ENCODE measurements at regions not wholly inside any gene's neighbourhood (a gene's known extent, or its start where the extent isn't known, plus 50 kb on each side); places are given as distances from the start of the nearest gene placed in this dataset.
A peak's percentile ranks its signal among the peaks of the same experiment; 100 is the strongest.
"Not testable (repeated sequence)": the region's sequence is repeated elsewhere in the genome, so short reads cannot be mapped to it uniquely, and the experiment has no call there.

- no peak for DNase-seq (ENCODE audit: low spot score)
Observed at GRCh38 chr14:101634850-101635748, 73.8 kb downstream of the DIO3 start.

GRCh38 chr14:101635749-101636560 lies 74.7 kb downstream of the DIO3 start:
- no peak for DNase-seq (ENCODE audit: low spot score)

GRCh38 chr14:101639241-101639833 lies 78.0 kb downstream of the DIO3 start:
- DNase-seq (ENCODE audit: low spot score), result no peak

GRCh38 chr14:101643651-101644050 lies 82.4 kb downstream of the DIO3 start:
- DNase-seq (ENCODE audit: low spot score), result no peak

GRCh38 chr14:101654051-101654450 lies 92.8 kb downstream of the DIO3 start:
- DNase-seq (ENCODE audit: low spot score), result no peak

GRCh38 chr14:101657372-101657771 lies 96.1 kb downstream of the DIO3 start:
- DNase-seq (ENCODE audit: low spot score), result no peak

- DNase-seq (ENCODE audit: low spot score), result peak; percentile 54
Observed at GRCh38 chr14:101665478-101666078, 95.9 kb upstream of the PPP2R5C start.

GRCh38 chr14:101666264-101666663 lies 95.2 kb upstream of the PPP2R5C start:
- no peak for DNase-seq (ENCODE audit: low spot score)

GRCh38 chr14:101669629-101670028 lies 91.9 kb upstream of the PPP2R5C start:
- no peak for DNase-seq (ENCODE audit: low spot score)

GRCh38 chr14:101673873-101674272 lies 87.6 kb upstream of the PPP2R5C start:
- DNase-seq (ENCODE audit: low spot score), result no peak

- not testable (repeated sequence) for DNase-seq (ENCODE audit: low spot score)
Observed at GRCh38 chr14:101675835-101676234, 85.7 kb upstream of the PPP2R5C start.

GRCh38 chr14:101677912-101678327 lies 83.6 kb upstream of the PPP2R5C start:
- not testable (repeated sequence) for DNase-seq (ENCODE audit: low spot score)

- DNase-seq (ENCODE audit: low spot score), result no peak
Observed at GRCh38 chr14:101681795-101682194, 79.7 kb upstream of the PPP2R5C start.

- no peak for DNase-seq (ENCODE audit: low spot score)
Observed at GRCh38 chr14:101683365-101683764, 78.1 kb upstream of the PPP2R5C start.

- no peak for DNase-seq (ENCODE audit: low spot score)
Observed at GRCh38 chr14:101687756-101688546, 73.6 kb upstream of the PPP2R5C start.

- DNase-seq (ENCODE audit: low spot score), result no peak
Observed at GRCh38 chr14:101689039-101689501, 72.4 kb upstream of the PPP2R5C start.

- not testable (repeated sequence) for DNase-seq (ENCODE audit: low spot score)
Observed at GRCh38 chr14:101689966-101690365, 71.5 kb upstream of the PPP2R5C start.

- no peak for DNase-seq (ENCODE audit: low spot score)
Observed at GRCh38 chr14:101695659-101696058, 65.8 kb upstream of the PPP2R5C start.

- DNase-seq (ENCODE audit: low spot score), result no peak
Observed at GRCh38 chr14:101704140-101704539, 57.4 kb upstream of the PPP2R5C start.

- peak; percentile 46 for DNase-seq (ENCODE audit: low spot score)
Observed at GRCh38 chr14:101705733-101706508, 55.6 kb upstream of the PPP2R5C start.
